WTC11 (cell line): ENCODE measurements at regions not wholly inside any gene's neighbourhood (a gene's known extent, or its start where the extent isn't known, plus 50 kb on each side); places are given as distances from the start of the nearest gene placed in this dataset.

Source experiments
- ATAC-seq: fragments of 200-7000 bp; cut with Tn5 transposase; 2 replicates; pipeline ENCODE4 v1.10.0; 2021; ENCODE audit warnings: mild to moderate bottlenecking, moderate library complexity
- CTCF ChIA-PET: fragments of 300-600 bp; sonication (Branson Sonifier 250); formaldehyde crosslinking; loops from one replicate; lab custom pipeline; 2021; ENCODE audit warnings: antibody characterized with exemption; lab: Charles Lee
- POLR2A ChIA-PET: fragments of 350-600 bp; sonication (Branson Sonifier 250); formaldehyde crosslinking; loops from one replicate; lab custom pipeline; 2021; ENCODE audit warnings: antibody characterized with exemption; lab: Charles Lee
- DNase-seq: peaks from one replicate; pipeline ENCODE4 v3.0.0; 2021; ENCODE audit warnings: low spot score
- H3K27ac Mint-ChIP-seq: 2 replicates; pipeline ENCODE4 v1.8.0; 2021; ENCODE audit warnings: mixed read lengths
- H3K27me3 Mint-ChIP-seq: 2 replicates; pipeline ENCODE4 v1.8.0; 2021; ENCODE audit warnings: low read depth, mild to moderate bottlenecking, moderate library complexity, mixed read lengths
- H3K36me3 Mint-ChIP-seq: 2 replicates; pipeline ENCODE4 v1.8.0; 2021; ENCODE audit warnings: mixed read lengths
- H3K4me1 Mint-ChIP-seq: 2 replicates; pipeline ENCODE4 v1.8.0; 2022; ENCODE audit warnings: mixed read lengths
- H3K4me3 Mint-ChIP-seq: 2 replicates; pipeline ENCODE4 v1.8.0; 2021; ENCODE audit warnings: mild to moderate bottlenecking, moderate library complexity, mixed read lengths
- H3K9me3 Mint-ChIP-seq: 2 replicates; pipeline ENCODE4 v1.8.0; 2021; ENCODE audit warnings: mixed read lengths
- ATF2 ChIP-seq: sonication (generic); formaldehyde crosslinking; IDR thresholded peaks from 2 replicates; pipeline ENCODE4 v1.8.1; 2022; ENCODE audit warnings: low read depth, missing genetic modification reagents, borderline replicate concordance
- E2F5 ChIP-seq: sonication (generic); formaldehyde crosslinking; IDR thresholded peaks from 2 replicates; pipeline ENCODE4 v1.8.1; 2022; ENCODE audit warnings: mild to moderate bottlenecking, moderate library complexity, missing genetic modification reagents
- ETV6 ChIP-seq: sonication (generic); formaldehyde crosslinking; IDR thresholded peaks from 2 replicates; pipeline ENCODE4 v1.8.1; 2022; ENCODE audit warnings: mild to moderate bottlenecking, missing genetic modification reagents
- FOXK1 ChIP-seq: sonication (generic); formaldehyde crosslinking; IDR thresholded peaks from 2 replicates; pipeline ENCODE4 v1.8.0; 2022; ENCODE audit warnings: mild to moderate bottlenecking, moderate library complexity, missing genetic modification reagents
- FOXP1 ChIP-seq: sonication (generic); formaldehyde crosslinking; IDR thresholded peaks from 2 replicates; pipeline ENCODE4 v1.8.0; 2022; ENCODE audit warnings: missing genetic modification reagents, mild to moderate bottlenecking, moderate library complexity, borderline replicate concordance
- FOXP4 ChIP-seq: sonication (generic); formaldehyde crosslinking; IDR thresholded peaks from 2 replicates; pipeline ENCODE4 v1.8.0; 2022; ENCODE audit warnings: mild to moderate bottlenecking, missing genetic modification reagents
- GABPB1 ChIP-seq: sonication (generic); formaldehyde crosslinking; IDR thresholded peaks from 2 replicates; pipeline ENCODE4 v1.8.1; 2023; ENCODE audit warnings: mild to moderate bottlenecking, missing genetic modification reagents
- HMGXB4 ChIP-seq: sonication (generic); formaldehyde crosslinking; IDR thresholded peaks from 2 replicates; pipeline ENCODE4 v1.8.1; 2023; ENCODE audit warnings: mild to moderate bottlenecking, moderate library complexity, missing genetic modification reagents
- NFATC4 ChIP-seq: fragments of 250-450 bp; sonication (Bioruptor Pico); IDR thresholded peaks from 2 replicates; pipeline ENCODE4 v1.9.0; 2021; ENCODE audit warnings: mild to moderate bottlenecking
- NFYB ChIP-seq: sonication (generic); formaldehyde crosslinking; conservative IDR thresholded peaks from 2 replicates; pipeline ENCODE4 v1.8.0; 2022; ENCODE audit warnings: low read depth, missing genetic modification reagents
- OVOL2 ChIP-seq: fragments of 250-450 bp; sonication (Bioruptor Pico); IDR thresholded peaks from 2 replicates; pipeline ENCODE4 v1.9.0; 2021; ENCODE audit warnings: mild to moderate bottlenecking, borderline replicate concordance
- PRDM15 ChIP-seq: sonication (generic); formaldehyde crosslinking; IDR thresholded peaks from 2 replicates; pipeline ENCODE4 v1.8.0; 2022; ENCODE audit warnings: missing genetic modification reagents
- PRRX2 ChIP-seq: fragments of 250-450 bp; sonication (Bioruptor Pico); IDR thresholded peaks from 2 replicates; pipeline ENCODE4 v1.8.0; 2021; ENCODE audit warnings: mild to moderate bottlenecking
- SMAD4 ChIP-seq: sonication (generic); formaldehyde crosslinking; IDR thresholded peaks from 2 replicates; pipeline ENCODE4 v1.8.0; 2022; ENCODE audit warnings: mild to moderate bottlenecking, missing genetic modification reagents
- ZBTB43 ChIP-seq: sonication (generic); formaldehyde crosslinking; IDR thresholded peaks from 2 replicates; pipeline ENCODE4 v1.8.1; 2023; ENCODE audit warnings: mild to moderate bottlenecking, missing genetic modification reagents
- ZMAT4 ChIP-seq: fragments of 250-450 bp; sonication (Bioruptor Pico); IDR thresholded peaks from 2 replicates; pipeline ENCODE4 v1.9.0; 2021; ENCODE audit warnings: mild to moderate bottlenecking
- ZNF121 ChIP-seq: sonication (generic); formaldehyde crosslinking; IDR thresholded peaks from 2 replicates; pipeline ENCODE4 v1.8.0; 2023; ENCODE audit warnings: missing genetic modification reagents
- ZNF138 ChIP-seq: sonication (generic); formaldehyde crosslinking; conservative IDR thresholded peaks from 2 replicates; pipeline ENCODE4 v1.8.1; 2022; ENCODE audit warnings: mild to moderate bottlenecking, moderate library complexity, missing genetic modification reagents
- ZNF263 ChIP-seq: sonication (generic); formaldehyde crosslinking; IDR thresholded peaks from 2 replicates; pipeline ENCODE4 v1.8.1; 2022; ENCODE audit warnings: low read depth, mild to moderate bottlenecking, moderate library complexity, missing genetic modification reagents
- ZNF317 ChIP-seq: sonication (generic); formaldehyde crosslinking; IDR thresholded peaks from 2 replicates; pipeline ENCODE4 v1.8.1; 2023; ENCODE audit warnings: low read depth, mild to moderate bottlenecking, moderate library complexity, missing genetic modification reagents, borderline replicate concordance
- ZNF532 ChIP-seq: fragments of 250-450 bp; sonication (Bioruptor Pico); IDR thresholded peaks from 2 replicates; pipeline ENCODE4 v1.9.0; 2021; ENCODE audit warnings: mild to moderate bottlenecking, borderline replicate concordance
- ZNF671 ChIP-seq: fragments of 250-450 bp; sonication (Bioruptor Pico); IDR thresholded peaks from 2 replicates; pipeline ENCODE4 v1.8.0; 2021; ENCODE audit warnings: mild to moderate bottlenecking

- no peak for TF ChIP-seq E2F5 (CRISPR knock-in tag)
- no peak for TF ChIP-seq PRRX2
- TF ChIP-seq ATF2 (CRISPR knock-in tag) = no peak
- TF ChIP-seq ZNF317 (CRISPR knock-in tag) = no peak
- no peak for TF ChIP-seq PRDM15 (CRISPR knock-in tag)
- no peak for TF ChIP-seq ZNF263 (CRISPR knock-in tag)
- TF ChIP-seq ZNF138 = no peak
- TF ChIP-seq ZBTB43 (CRISPR knock-in tag) = no peak
- TF ChIP-seq ZNF532 (CRISPR knock-in tag) = no peak
- TF ChIP-seq ZNF671 (CRISPR knock-in tag) = no peak
- TF ChIP-seq NFYB (CRISPR knock-in tag) = no peak
- no peak for TF ChIP-seq FOXP1 (CRISPR knock-in tag)
- no peak for TF ChIP-seq SMAD4 (CRISPR knock-in tag)
Measured at GRCh38 chr5:135269931-135270421, 129.1 kb downstream of the MACROH2A1 start (continued).

- POLR2A ChIA-PET = no interaction called here
- 0 out of 2 replicates have a peak, but pooled peaks cover 4% of the 10 kb centered on the region for H3K4me1 Mint-ChIP-seq
- no peaks in the 10 kb centered on the region for H3K36me3 Mint-ChIP-seq
- CTCF ChIA-PET = no interaction called here
- no peak overlapping the region for H3K4me3 Mint-ChIP-seq
- H3K27ac Mint-ChIP-seq = no peak overlapping the region
- ATAC-seq (no peak), DNase-seq (no peak)
- no peaks in the 10 kb centered on the region for H3K9me3 Mint-ChIP-seq
- H3K27me3 Mint-ChIP-seq = peaks cover 4% of the 10 kb centered on the region; the same call in 1 of the 2 replicates
- no peak for TF ChIP-seq FOXK1
- no peak for TF ChIP-seq NFATC4 (CRISPR knock-in tag)
- TF ChIP-seq PRRX2 = no peak
- no peak for TF ChIP-seq GABPB1
- TF ChIP-seq ZNF121 (CRISPR knock-in tag) = no peak
- no peak for TF ChIP-seq HMGXB4 (CRISPR knock-in tag)
- TF ChIP-seq ZMAT4 = no peak
- no peak for TF ChIP-seq ETV6 (CRISPR knock-in tag)
- no peak for TF ChIP-seq OVOL2
- TF ChIP-seq FOXP4 = no peak
Measured at GRCh38 chr5:135269199-135269598, 129.8 kb downstream of the MACROH2A1 start.
